ENCODE measurements at regions not wholly inside any gene's neighbourhood (a gene's known extent, or its start where the extent isn't known, plus 50 kb on each side); places are given as distances from the start of the nearest gene placed in this dataset.
"Not testable (repeated sequence)": the region's sequence is repeated elsewhere in the genome, so short reads cannot be mapped to it uniquely, and the experiment has no call there.

GRCh38 chr11:42881335-42881734, 430.5 kb upstream of the API5 start:
- H3K36me3 ChIP-seq (ENCODE audit: control insufficient read depth in 2 of 3, insufficient read depth in 3 of 3, low read length in 3 of 3); H3K4me3 ChIP-seq (ENCODE audit: low read length); H3K27me3 ChIP-seq (ENCODE audit: control insufficient read depth in 2 of 2, insufficient read depth in 2 of 2, low read length in 2 of 2); H3K27me3 Mint-ChIP-seq; H3K9me3 ChIP-seq (ENCODE audit: control insufficient read depth in 2 of 3, low read length in 3 of 3); ATAC-seq; H3K4me1 ChIP-seq (ENCODE audit: control insufficient read depth in 2 of 2, insufficient read depth in 2 of 2, low read length in 2 of 2); H3K27ac ChIP-seq (ENCODE audit: low read depth, low read length); CTCF ChIA-PET; DNase-seq; H3K36me3 Mint-ChIP-seq; H3K27ac Mint-ChIP-seq; H3K4me1 Mint-ChIP-seq; H3K4me3 Mint-ChIP-seq; intact Hi-C loops (cut with micrococcal nuclease); POLR2A ChIA-PET: not testable (repeated sequence)
- peaks cover 0 to 25% (median 8%) of the 10 kb centered on the region in 11 donors for H3K9me3 Mint-ChIP-seq

DNA sequence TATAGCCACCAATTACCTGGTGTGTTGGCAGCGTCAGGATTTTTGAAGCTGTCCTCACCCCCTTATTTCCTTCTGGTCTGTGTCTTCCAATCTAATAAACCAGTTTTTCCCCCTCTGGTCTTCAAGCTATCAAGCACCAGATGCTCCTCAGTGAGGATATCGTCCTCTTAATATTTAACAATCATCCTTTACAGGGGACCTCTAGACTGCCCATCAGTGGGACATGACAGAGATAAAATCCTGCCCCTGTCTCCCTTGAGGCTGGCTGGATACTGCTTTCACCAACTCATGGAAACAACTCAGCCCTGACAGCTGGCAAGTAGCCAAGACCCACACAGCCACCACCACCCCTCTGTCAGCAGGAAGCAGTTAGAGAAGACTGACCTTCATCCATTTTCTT, 421.0 kb upstream of the API5 start:
- no peaks in the 10 kb centered on the region for H3K4me1 Mint-ChIP-seq
- POLR2A ChIA-PET = no interaction called here
- DNase-seq (no peak), ATAC-seq (no peak)
- Histone ChIP-seq H3K4me3 (ENCODE audit: low read length) (no peak overlapping the region), H3K27me3 (ENCODE audit: control insufficient read depth in 2 of 2, insufficient read depth in 2 of 2, low read length in 2 of 2) (no peaks in the 10 kb centered on the region), H3K27ac (ENCODE audit: low read depth, low read length) (no peak overlapping the region), H3K9me3 (ENCODE audit: control insufficient read depth in 2 of 3, low read length in 3 of 3) (no peaks in the 10 kb centered on the region), H3K36me3 (ENCODE audit: control insufficient read depth in 2 of 3, insufficient read depth in 3 of 3, low read length in 3 of 3) (no peaks in the 10 kb centered on the region), H3K4me1 (ENCODE audit: control insufficient read depth in 2 of 2, insufficient read depth in 2 of 2, low read length in 2 of 2) (no peaks in the 10 kb centered on the region)
- no peaks in the 10 kb centered on the region for H3K36me3 Mint-ChIP-seq
- intact Hi-C loops (cut with micrococcal nuclease) = no loop called here
- no peak overlapping the region for H3K27ac Mint-ChIP-seq
- H3K27me3 Mint-ChIP-seq = no peaks in the 10 kb centered on the region
- H3K9me3 Mint-ChIP-seq = peaks cover 0 to 35% (median 4%) of the 10 kb centered on the region in 11 donors
- CTCF ChIA-PET = no interaction called here
- no peak overlapping the region for H3K4me3 Mint-ChIP-seq

DNA sequence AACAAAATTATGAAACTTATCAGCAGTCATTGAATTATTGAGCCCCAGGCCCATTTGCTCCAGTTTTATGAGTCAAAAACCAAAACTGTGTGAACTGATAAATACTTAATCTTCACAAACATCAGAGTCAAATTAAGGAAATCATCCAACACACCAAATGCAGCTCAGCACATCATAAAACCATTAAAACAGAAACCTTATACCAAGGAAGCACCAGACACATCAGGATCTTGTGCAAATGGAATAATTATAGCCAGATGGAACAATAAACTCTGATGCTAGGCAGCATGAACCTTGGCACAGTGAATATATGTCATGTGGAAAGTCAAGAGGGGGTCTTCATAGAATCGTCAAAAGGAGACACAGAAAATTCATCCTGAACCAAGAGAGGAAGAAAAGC, 410.7 kb upstream of the API5 start:
- intact Hi-C loops (cut with micrococcal nuclease) = no loop called here
- no peaks in the 10 kb centered on the region for H3K4me1 ChIP-seq (ENCODE audit: control insufficient read depth in 2 of 2, insufficient read depth in 2 of 2, low read length in 2 of 2)
- H3K27ac ChIP-seq (ENCODE audit: low read depth, low read length) = no peak overlapping the region
- no peaks in the 10 kb centered on the region for H3K9me3 ChIP-seq (ENCODE audit: control insufficient read depth in 2 of 3, low read length in 3 of 3)
- POLR2A ChIA-PET = no interaction called here
- H3K36me3 ChIP-seq (ENCODE audit: control insufficient read depth in 2 of 3, insufficient read depth in 3 of 3, low read length in 3 of 3) = no peaks in the 10 kb centered on the region
- Mint-ChIP-seq H3K27ac (no peak overlapping the region), H3K9me3 (peaks cover 0 to 19% (median 5%) of the 10 kb centered on the region in 11 donors), H3K4me1 (no peaks in the 10 kb centered on the region), H3K36me3 (peaks cover 0 to 3% (median 0%) of the 10 kb centered on the region in 5 donors), H3K4me3 (no peak overlapping the region), H3K27me3 (no peaks in the 10 kb centered on the region)
- CTCF ChIA-PET = no interaction called here
- no peaks in the 10 kb centered on the region for H3K27me3 ChIP-seq (ENCODE audit: control insufficient read depth in 2 of 2, insufficient read depth in 2 of 2, low read length in 2 of 2)
- H3K4me3 ChIP-seq (ENCODE audit: low read length) = no peak overlapping the region
- no peak for ATAC-seq
- no peak for DNase-seq

DNA sequence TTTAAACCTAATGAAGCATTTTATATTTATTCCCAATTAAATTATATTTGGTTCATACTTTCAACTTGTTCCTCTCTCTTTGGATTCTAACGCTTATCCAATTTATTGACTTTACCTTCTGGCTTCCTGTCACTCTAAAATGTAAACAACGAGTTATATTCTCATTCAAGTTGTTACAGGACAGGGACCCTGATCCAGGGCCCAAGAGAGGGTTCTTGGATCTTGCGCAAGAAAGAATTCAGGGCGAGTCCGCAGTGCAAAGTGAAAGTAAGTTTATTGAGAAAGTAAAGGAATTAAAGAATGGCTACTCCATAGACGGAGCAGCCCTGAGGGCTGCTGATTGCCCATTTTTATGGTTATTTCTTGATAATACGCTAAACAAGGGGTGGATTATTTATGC, 405.6 kb upstream of the API5 start:
- no peak for DNase-seq
- Mint-ChIP-seq H3K36me3 (peaks cover 0 to 8% (median 0%) of the 10 kb centered on the region in 5 donors), H3K9me3 (peaks cover 3 to 23% (median 14%) of the 10 kb centered on the region in 11 donors), H3K4me1 (no peaks in the 10 kb centered on the region), H3K27me3 (no peaks in the 10 kb centered on the region), H3K4me3 (no peak overlapping the region), H3K27ac (no peak overlapping the region)
- CTCF ChIA-PET = no interaction called here
- Histone ChIP-seq H3K4me1 (ENCODE audit: control insufficient read depth in 2 of 2, insufficient read depth in 2 of 2, low read length in 2 of 2) (no peaks in the 10 kb centered on the region), H3K4me3 (ENCODE audit: low read length) (no peak overlapping the region), H3K9me3 (ENCODE audit: control insufficient read depth in 2 of 3, low read length in 3 of 3) (no peaks in the 10 kb centered on the region), H3K27ac (ENCODE audit: low read depth, low read length) (no peak overlapping the region), H3K36me3 (ENCODE audit: control insufficient read depth in 2 of 3, insufficient read depth in 3 of 3, low read length in 3 of 3) (no peaks in the 10 kb centered on the region), H3K27me3 (ENCODE audit: control insufficient read depth in 2 of 2, insufficient read depth in 2 of 2, low read length in 2 of 2) (no peaks in the 10 kb centered on the region)
- POLR2A ChIA-PET = no interaction called here
- intact Hi-C loops (cut with micrococcal nuclease) = no loop called here
- ATAC-seq = no peak

DNA sequence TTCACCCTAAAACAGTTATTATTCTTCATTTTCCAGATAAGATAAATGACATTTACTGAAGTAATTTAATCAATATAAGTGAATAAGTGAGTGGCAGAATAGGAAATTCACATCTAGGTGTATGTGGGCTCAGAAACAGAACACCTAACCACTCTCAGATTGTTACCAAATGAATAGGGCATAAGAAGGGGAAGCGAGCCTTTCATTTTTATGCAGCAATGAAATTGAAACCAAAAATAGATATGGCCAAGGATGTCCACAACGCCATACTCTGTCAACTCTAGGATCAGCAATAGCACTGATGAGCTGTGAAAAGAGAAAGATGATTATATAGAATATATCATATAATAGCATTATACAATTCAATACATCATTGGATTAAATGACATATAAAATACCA, 398.1 kb upstream of the API5 start:
- no peak overlapping the region for H3K27ac Mint-ChIP-seq
- no peaks in the 10 kb centered on the region for H3K27me3 ChIP-seq (ENCODE audit: control insufficient read depth in 2 of 2, insufficient read depth in 2 of 2, low read length in 2 of 2)
- POLR2A ChIA-PET = no interaction called here
- no peaks in the 10 kb centered on the region for H3K4me1 ChIP-seq (ENCODE audit: control insufficient read depth in 2 of 2, insufficient read depth in 2 of 2, low read length in 2 of 2)
- no peak for DNase-seq
- no peaks in the 10 kb centered on the region for H3K27me3 Mint-ChIP-seq
- H3K9me3 Mint-ChIP-seq = peaks cover 4 to 31% (median 18%) of the 10 kb centered on the region in 11 donors
- H3K4me3 Mint-ChIP-seq = no peak overlapping the region
- H3K36me3 Mint-ChIP-seq = peaks cover 0 to 4% (median 0%) of the 10 kb centered on the region in 5 donors
- H3K4me3 ChIP-seq (ENCODE audit: low read length) = no peak overlapping the region
- CTCF ChIA-PET = no interaction called here
- no peaks in the 10 kb centered on the region for H3K36me3 ChIP-seq (ENCODE audit: control insufficient read depth in 2 of 3, insufficient read depth in 3 of 3, low read length in 3 of 3)
- H3K9me3 ChIP-seq (ENCODE audit: control insufficient read depth in 2 of 3, low read length in 3 of 3) = no peaks in the 10 kb centered on the region
- no peak for ATAC-seq
- intact Hi-C loops (cut with micrococcal nuclease) = no loop called here
- H3K4me1 Mint-ChIP-seq = no peaks in the 10 kb centered on the region
- H3K27ac ChIP-seq (ENCODE audit: low read depth, low read length) = no peak overlapping the region

DNA sequence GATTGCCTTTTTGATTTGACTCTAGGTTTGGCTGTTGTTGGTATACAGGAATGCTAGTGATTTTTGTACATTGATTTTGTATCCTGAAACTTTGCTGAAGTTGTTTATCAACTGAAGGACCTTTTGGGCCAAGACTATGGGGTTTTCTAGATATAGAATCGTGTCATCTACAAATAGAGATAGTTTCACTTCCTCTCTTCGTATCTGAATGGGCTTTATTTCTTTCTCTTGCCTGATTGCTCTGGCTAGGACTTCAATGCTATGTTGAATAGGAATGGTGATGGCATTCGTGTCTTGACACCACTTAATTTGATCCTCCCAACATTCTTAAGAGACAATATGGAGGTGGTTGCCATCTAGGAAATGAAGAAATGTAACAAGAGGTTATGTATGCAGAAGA, 388.1 kb upstream of the API5 start:
- H3K4me1 ChIP-seq (ENCODE audit: control insufficient read depth in 2 of 2, insufficient read depth in 2 of 2, low read length in 2 of 2) = no peaks in the 10 kb centered on the region
- ATAC-seq = no peak
- no peak overlapping the region for H3K27ac ChIP-seq (ENCODE audit: low read depth, low read length)
- Mint-ChIP-seq H3K4me1 (no peaks in the 10 kb centered on the region), H3K27ac (no peak overlapping the region), H3K27me3 (no peaks in the 10 kb centered on the region), H3K9me3 (peaks cover 2 to 27% (median 12%) of the 10 kb centered on the region in 11 donors), H3K36me3 (no peaks in the 10 kb centered on the region), H3K4me3 (no peak overlapping the region)
- H3K9me3 ChIP-seq (ENCODE audit: control insufficient read depth in 2 of 3, low read length in 3 of 3) = no peaks in the 10 kb centered on the region
- ChIA-PET POLR2A (no interaction called here), CTCF (no interaction called here)
- DNase-seq = no peak
- H3K36me3 ChIP-seq (ENCODE audit: control insufficient read depth in 2 of 3, insufficient read depth in 3 of 3, low read length in 3 of 3) = no peaks in the 10 kb centered on the region
- intact Hi-C loops (cut with micrococcal nuclease) = no loop called here
- H3K4me3 ChIP-seq (ENCODE audit: low read length) = no peak overlapping the region
- no peaks in the 10 kb centered on the region for H3K27me3 ChIP-seq (ENCODE audit: control insufficient read depth in 2 of 2, insufficient read depth in 2 of 2, low read length in 2 of 2)

- no peaks in the 10 kb centered on the region for H3K27me3 Mint-ChIP-seq
Observed at GRCh38 chr11:42925916-42926315, 385.9 kb upstream of the API5 start.

More at GRCh38 chr11:42925916-42926315, 385.9 kb upstream of the API5 start:
- Mint-ChIP-seq H3K4me3 (no peak overlapping the region), H3K9me3 (peaks cover 0 to 24% (median 13%) of the 10 kb centered on the region in 11 donors), H3K27ac (no peak overlapping the region), H3K4me1 (no peaks in the 10 kb centered on the region), H3K36me3 (no peaks in the 10 kb centered on the region)
- no peaks in the 10 kb centered on the region for H3K36me3 ChIP-seq (ENCODE audit: control insufficient read depth in 2 of 3, insufficient read depth in 3 of 3, low read length in 3 of 3)
- ChIA-PET CTCF (no interaction called here), POLR2A (no interaction called here)
- DNase-seq = no peak
- intact Hi-C loops (cut with micrococcal nuclease) = no loop called here
- ATAC-seq = no peak
- no peak overlapping the region for H3K27ac ChIP-seq (ENCODE audit: low read depth, low read length)
- no peaks in the 10 kb centered on the region for H3K4me1 ChIP-seq (ENCODE audit: control insufficient read depth in 2 of 2, insufficient read depth in 2 of 2, low read length in 2 of 2)
- no peaks in the 10 kb centered on the region for H3K9me3 ChIP-seq (ENCODE audit: control insufficient read depth in 2 of 3, low read length in 3 of 3)
- no peak overlapping the region for H3K4me3 ChIP-seq (ENCODE audit: low read length)
- no peaks in the 10 kb centered on the region for H3K27me3 ChIP-seq (ENCODE audit: control insufficient read depth in 2 of 2, insufficient read depth in 2 of 2, low read length in 2 of 2)

Measured in naive thymus-derived CD4-positive, alpha-beta T cell (primary cell).